CD14-positive monocyte (primary cell): ENCODE measurements at regions not wholly inside any gene's neighbourhood (a gene's known extent, or its start where the extent isn't known, plus 50 kb on each side); places are given as distances from the start of the nearest gene placed in this dataset.

ENCODE experiments used
- DNase-seq, 3 donors: peaks; one replicate each; pipeline ENCODE4 v3.0.0-alpha.2; 2011 to 2022
- H2AFZ ChIP-seq: 2 replicates; pipeline ENCODE4 v1.6.0; 2012; ENCODE audit warnings: mild to moderate bottlenecking, low read depth, low read length, inconsistent platforms; ENCODE audit not compliant: insufficient read depth, poor library complexity, severe bottlenecking
- H3K27ac ChIP-seq, 2 donors: 1 replicate in 1 of 2; 2 replicates in 1 of 2; pipeline ENCODE4 v1.5.1; 2012 to 2013; ENCODE audit warnings: low read length in 2 of 2, control low read depth in 1 of 2, inconsistent platforms in 1 of 2, low read depth in 1 of 2, mild to moderate bottlenecking in 1 of 2
- H3K27me3 ChIP-seq, 2 donors: one replicate each; pipeline versions ENCODE4 v1.6.0 to v1.6.1; 2011 to 2013; ENCODE audit warnings: low read length in 2 of 2; ENCODE audit not compliant: control insufficient read depth in 2 of 2, insufficient read depth in 2 of 2
- H3K36me3 ChIP-seq, 2 donors: replicated peaks in 1 of 2; 1 replicate in 1 of 2; 2 replicates in 1 of 2; pipeline versions ENCODE4 v1.5.1 to v1.6.1; 2012 to 2013; ENCODE audit warnings: low read length in 2 of 2, control low read depth in 1 of 2, inconsistent platforms in 1 of 2, mild to moderate bottlenecking in 1 of 2; ENCODE audit not compliant: insufficient read depth in 2 of 2, control insufficient read depth in 1 of 2
- H3K4me1 ChIP-seq, 2 donors: 1 replicate in 1 of 2; 2 replicates in 1 of 2; pipeline versions ENCODE4 v1.5.1 to v1.6.1; 2012 to 2013; ENCODE audit warnings: low read length in 2 of 2, control low read depth in 1 of 2, inconsistent platforms in 1 of 2, mild to moderate bottlenecking in 1 of 2, moderate library complexity in 1 of 2; ENCODE audit not compliant: insufficient read depth in 2 of 2, control insufficient read depth in 1 of 2
- H3K4me2 ChIP-seq: replicated peaks from 2 replicates; pipeline ENCODE3; 2012; ENCODE audit warnings: low read length, moderate library complexity, mild to moderate bottlenecking; ENCODE audit not compliant: poor library complexity, severe bottlenecking; ENCODE audit errors: extremely low read depth
- H3K4me3 ChIP-seq, 3 experiments: fragments of 200-600 bp in 1 of 3; sonication (generic) in 1 of 3; replicated peaks in 1 of 3; 1 replicate in 2 of 3; 2 replicates in 1 of 3; pipeline ENCODE4 v1.5.1; 2011 to 2013; ENCODE audit warnings: low read length in 3 of 3, mild to moderate bottlenecking in 3 of 3, control low read depth in 2 of 3, low read depth in 2 of 3, inconsistent platforms in 1 of 3, moderate library complexity in 1 of 3
- H3K79me2 ChIP-seq: 2 replicates; pipeline ENCODE4 v1.6.0; 2012; ENCODE audit warnings: mild to moderate bottlenecking, control low read depth, inconsistent platforms, low read length, moderate library complexity; ENCODE audit not compliant: insufficient read depth
- H3K9ac ChIP-seq: 2 replicates; pipeline ENCODE4 v1.6.0; 2017; ENCODE audit warnings: low read length, mild to moderate bottlenecking; ENCODE audit not compliant: insufficient read depth, poor library complexity, severe bottlenecking
- H3K9me3 ChIP-seq, 2 donors: replicated peaks in 1 of 2; 1 replicate in 1 of 2; 2 replicates in 1 of 2; pipeline versions ENCODE4 v1.5.1 to v1.6.1; 2012 to 2013; ENCODE audit warnings: low read length in 2 of 2, control low read depth in 1 of 2; ENCODE audit not compliant: control insufficient read depth in 1 of 2, insufficient read depth in 1 of 2
- H4K20me1 ChIP-seq: 2 replicates; pipeline ENCODE4 v1.6.0; 2012; ENCODE audit warnings: mild to moderate bottlenecking, low read length, control low read depth, moderate library complexity; ENCODE audit not compliant: insufficient read depth
- H3K27ac Mint-ChIP-seq, 7 donors: one replicate each; pipeline ENCODE4 v1.8.0; 2020; ENCODE audit warnings: mild to moderate bottlenecking in 7 of 7, mixed read lengths in 7 of 7, moderate library complexity in 6 of 7, inconsistent platforms in 2 of 7
- H3K27me3 Mint-ChIP-seq, 3 donors: one replicate each; pipeline ENCODE4 v1.8.0; 2021 to 2022; ENCODE audit warnings: low read depth in 3 of 3, mild to moderate bottlenecking in 3 of 3, mixed read lengths in 3 of 3, moderate library complexity in 3 of 3, inconsistent platforms in 1 of 3
- H3K36me3 Mint-ChIP-seq, 2 donors: one replicate each; pipeline ENCODE4 v1.8.0; 2020; ENCODE audit warnings: mixed read lengths in 2 of 2, inconsistent platforms in 1 of 2, mild to moderate bottlenecking in 1 of 2
- H3K4me1 Mint-ChIP-seq: one replicate; pipeline ENCODE4 v1.8.0; 2020; ENCODE audit warnings: mild to moderate bottlenecking, mixed read lengths
- H3K4me3 Mint-ChIP-seq, 2 donors: one replicate each; pipeline ENCODE4 v1.8.0; 2020; ENCODE audit warnings: mild to moderate bottlenecking in 2 of 2, mixed read lengths in 2 of 2, moderate library complexity in 1 of 2
- H3K9me3 Mint-ChIP-seq, 7 donors: one replicate each; pipeline ENCODE4 v1.8.0; 2020 to 2022; ENCODE audit warnings: mixed read lengths in 7 of 7, mild to moderate bottlenecking in 6 of 7, moderate library complexity in 6 of 7, inconsistent platforms in 2 of 7
- CTCF ChIP-seq: fragments of 200-600 bp; IDR thresholded peaks from one replicate; pipeline ENCODE4 v1.8.0; 2022; ENCODE audit warnings: antibody characterized with exemption, mild to moderate bottlenecking
- WGBS: methylation state at CpG from one replicate; pipeline ENCODE4 v1.1.5; 2013; ENCODE audit warnings: missing lambda C conversion rate; ENCODE audit not compliant: insufficient coverage; 5-methylcytosine and 5-hydroxymethylcytosine counted together
- intact Hi-C, 2 donors: fragments of 100-400 bp; cut with micrococcal nuclease; formaldehyde crosslinking; loops; one replicate each; pipeline versions ENCODE4 v1.15.0 to v1.15.1; 2023

GRCh38 chr18:40124107-40124506, 1830.9 kb upstream of the PIK3C3 start:
- H4K20me1 ChIP-seq: no peaks in the 10 kb centered on the region
- no peaks in the 10 kb centered on the region for H3K4me1 ChIP-seq
- intact Hi-C loops: no loop called here
- no peak overlapping the region for H3K4me3 ChIP-seq
- no peak overlapping the region for H3K4me3 Mint-ChIP-seq
- peaks cover 11 to 19% of the 10 kb centered on the region in 2 donors for H3K9me3 ChIP-seq
- H3K9me3 Mint-ChIP-seq: peaks cover 4 to 20% (median 9%) of the 10 kb centered on the region in 7 donors
- H3K27me3 Mint-ChIP-seq: no peaks in the 10 kb centered on the region
- H3K27ac Mint-ChIP-seq: no peak overlapping the region
- H3K27me3 ChIP-seq: no peaks in the 10 kb centered on the region
- WGBS: no CpG with 5 or more reads among the region's 2 CpGs
- no peak overlapping the region for H2AFZ ChIP-seq
- TF ChIP-seq CTCF: no peak
- no peak overlapping the region for H3K4me2 ChIP-seq
- no peaks in the 10 kb centered on the region for H3K79me2 ChIP-seq
- no peaks in the 10 kb centered on the region for H3K4me1 Mint-ChIP-seq
- no peak overlapping the region for H3K9ac ChIP-seq
- no peaks in the 10 kb centered on the region for H3K36me3 ChIP-seq
- H3K36me3 Mint-ChIP-seq: no peaks in the 10 kb centered on the region
- H3K27ac ChIP-seq: no peak overlapping the region
- no peak for DNase-seq

GRCh38 chr18:40120796-40121391, 1834.1 kb upstream of the PIK3C3 start:
- Histone ChIP-seq H3K27me3 (no peaks in the 10 kb centered on the region), H3K9ac (no peak overlapping the region), H3K4me3 (no peak overlapping the region), H3K9me3 (peaks cover 11 to 20% of the 10 kb centered on the region in 2 donors), H3K27ac (no peak overlapping the region), H2AFZ (no peak overlapping the region), H3K79me2 (no peaks in the 10 kb centered on the region), H3K36me3 (no peaks in the 10 kb centered on the region), H4K20me1 (no peaks in the 10 kb centered on the region), H3K4me1 (no peaks in the 10 kb centered on the region), H3K4me2 (no peak overlapping the region)
- Mint-ChIP-seq H3K36me3 (no peaks in the 10 kb centered on the region), H3K4me1 (no peaks in the 10 kb centered on the region), H3K9me3 (peaks cover 5 to 23% (median 9%) of the 10 kb centered on the region in 7 donors), H3K27ac (no peak overlapping the region), H3K4me3 (no peak overlapping the region), H3K27me3 (no peaks in the 10 kb centered on the region)
- intact Hi-C loops: no loop called here
- no peak for TF ChIP-seq CTCF
- 80% methylated on average over 1 of the region's 2 CpGs for WGBS
- DNase-seq: no peak
